ENCODE measurements at regions not wholly inside any gene's neighbourhood (a gene's known extent, or its start where the extent isn't known, plus 50 kb on each side); places are given as distances from the start of the nearest gene placed in this dataset.
A peak's percentile ranks its signal among the peaks of the same experiment; 100 is the strongest.

DNA sequence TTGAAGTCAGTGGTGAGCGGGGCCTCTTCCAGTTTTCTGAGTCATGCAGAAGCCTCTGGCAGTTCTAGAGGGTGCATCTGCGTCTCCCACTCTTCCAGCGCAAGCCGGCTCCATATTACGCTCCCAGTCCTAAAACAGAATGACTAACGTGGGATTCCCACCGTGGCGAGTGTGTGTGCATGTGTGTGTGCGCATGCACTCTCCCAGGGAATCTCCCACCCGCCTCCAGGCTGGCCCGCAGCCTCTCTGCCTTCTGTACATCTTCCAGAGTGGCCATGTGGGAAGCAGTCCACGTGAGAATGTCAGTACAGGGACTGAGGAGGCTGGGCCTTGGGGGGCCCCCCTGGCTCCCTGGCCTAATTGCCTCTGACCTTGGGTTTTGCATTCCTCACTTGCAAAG is 87.7 kb downstream of the LSM3 start:
- Histone ChIP-seq H3K23ac (ENCODE audit: insufficient read length, low read depth, low read length) (no peak overlapping the region), H3K79me1 (ENCODE audit: insufficient read depth, low read depth, low read length, poor library complexity, severe bottlenecking) (no peaks in the 10 kb centered on the region), H4K5ac (ENCODE audit: insufficient read length, low read depth, low read length) (no peak overlapping the region), H3K14ac (ENCODE audit: insufficient read depth, low read length) (no peak overlapping the region), H3K4me2 (ENCODE audit: insufficient read depth, insufficient read length, low read length) (no peak overlapping the region), H2BK20ac (ENCODE audit: low read depth, low read length, poor library complexity, severe bottlenecking) (no peak overlapping the region), H3K27ac (ENCODE audit: insufficient read length, low read depth, low read length) (no peak overlapping the region), H2BK15ac (ENCODE audit: low read depth, low read length) (no peak overlapping the region), H3K79me2 (ENCODE audit: insufficient read depth, low read length) (no peaks in the 10 kb centered on the region), H2AK5ac (ENCODE audit: insufficient read length, low read length) (no peak overlapping the region), H4K8ac (replicated peaks; ENCODE audit: insufficient read length, low read depth, low read length) (no peak overlapping the region), H2BK5ac (ENCODE audit: insufficient read length, low read length) (no peak overlapping the region), H3K23me2 (ENCODE audit: insufficient read length, low read depth, low read length, poor library complexity, severe bottlenecking) (no peaks in the 10 kb centered on the region), H3K4me1 (ENCODE audit: insufficient read depth, low read length) (no peaks in the 10 kb centered on the region; the same call in 1 of the 2 replicates), H2BK120ac (ENCODE audit: low read depth, low read length, poor library complexity, severe bottlenecking) (no peak overlapping the region), H3K9me3 (ENCODE audit: control insufficient read depth, low read depth, low read length) (no peaks in the 10 kb centered on the region), H3K27me3 (ENCODE audit: insufficient read depth, low read length) (no peaks in the 10 kb centered on the region), H4K91ac (ENCODE audit: insufficient read length, low read depth, low read length) (no peak overlapping the region), H3K9ac (ENCODE audit: extremely low read depth, insufficient read length, low read length) (no peak overlapping the region), H3K56ac (ENCODE audit: insufficient read length, low read depth, low read length) (no peak overlapping the region), H3T11ph (ENCODE audit: low read length) (no peak overlapping the region), H3K18ac (ENCODE audit: insufficient read length, low read depth, low read length) (no peak overlapping the region), H4K20me1 (ENCODE audit: control insufficient read depth, insufficient read depth, insufficient read length) (no peaks in the 10 kb centered on the region), H3K4ac (ENCODE audit: low read depth, low read length) (no peak overlapping the region), H2BK12ac (ENCODE audit: insufficient read length, low read depth, low read length) (no peak overlapping the region), H2AFZ (ENCODE audit: low read length) (no peak overlapping the region)
- peaks cover 0 to 3% (median 2%) of the 10 kb centered on the region in 3 experiments; a peak in 1 of 7 replicates for H3K36me3 Mint-ChIP-seq (ENCODE audit: insufficient read depth in 1 of 3, low read depth in 3 of 3)
- TF ChIP-seq, protein P1, sequence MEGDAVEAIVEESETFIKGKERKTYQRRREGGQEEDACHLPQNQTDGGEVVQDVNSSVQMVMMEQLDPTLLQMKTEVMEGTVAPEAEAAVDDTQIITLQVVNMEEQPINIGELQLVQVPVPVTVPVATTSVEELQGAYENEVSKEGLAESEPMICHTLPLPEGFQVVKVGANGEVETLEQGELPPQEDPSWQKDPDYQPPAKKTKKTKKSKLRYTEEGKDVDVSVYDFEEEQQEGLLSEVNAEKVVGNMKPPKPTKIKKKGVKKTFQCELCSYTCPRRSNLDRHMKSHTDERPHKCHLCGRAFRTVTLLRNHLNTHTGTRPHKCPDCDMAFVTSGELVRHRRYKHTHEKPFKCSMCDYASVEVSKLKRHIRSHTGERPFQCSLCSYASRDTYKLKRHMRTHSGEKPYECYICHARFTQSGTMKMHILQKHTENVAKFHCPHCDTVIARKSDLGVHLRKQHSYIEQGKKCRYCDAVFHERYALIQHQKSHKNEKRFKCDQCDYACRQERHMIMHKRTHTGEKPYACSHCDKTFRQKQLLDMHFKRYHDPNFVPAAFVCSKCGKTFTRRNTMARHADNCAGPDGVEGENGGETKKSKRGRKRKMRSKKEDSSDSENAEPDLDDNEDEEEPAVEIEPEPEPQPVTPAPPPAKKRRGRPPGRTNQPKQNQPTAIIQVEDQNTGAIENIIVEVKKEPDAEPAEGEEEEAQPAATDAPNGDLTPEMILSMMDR (conservative IDR thresholded peaks at IDR 0.05) = no peak
- no peak for DNase-seq
- no CpG with 5 or more reads among the region's 12 CpGs for WGBS (ENCODE audit: extremely low coverage, insufficient read length, low lambda C conversion rate)
- H3K27ac Mint-ChIP-seq = peak overlapping the region in 2 of 3 experiments; percentile 13 to 78; a peak in 3 of 7 replicates
- H3K4me3 Mint-ChIP-seq = no peak overlapping the region
- peaks cover 7 to 18% of the 10 kb centered on the region in 2 experiments; a peak in 3 of 4 replicates for H3K4me1 Mint-ChIP-seq
- H3K27me3 Mint-ChIP-seq (ENCODE audit: low read depth) = peaks cover 5% of the 10 kb centered on the region
- H3K9me3 Mint-ChIP-seq = peaks cover 9 to 18% of the 10 kb centered on the region in 2 experiments; a peak in 4 of 5 replicates
